Liver (tissue), 3 donors: ENCODE measurements at regions not wholly inside any gene's neighbourhood (a gene's known extent, or its start where the extent isn't known, plus 50 kb on each side); places are given as distances from the start of the nearest gene placed in this dataset.

Source experiments
- CTCF ChIP-seq: fragments of 150-350 bp; IDR thresholded peaks from 2 replicates; pipeline ENCODE4 v1.5.1; 2017; ENCODE audit warnings: improper control_type of control experiment, low read depth, low read length; ENCODE audit not compliant: missing input control
- EGR1 ChIP-seq, 2 donors: IDR thresholded peaks; 2 replicates each; pipeline ENCODE4 v1.6.1; 2016 to 2018; ENCODE audit warnings: antibody characterized with exemption in 2 of 2, low read depth in 2 of 2
- GABPA ChIP-seq, 2 donors: IDR thresholded peaks in 1 of 2; conservative IDR thresholded peaks in 1 of 2; 2 replicates each; pipeline ENCODE4 v1.6.1; 2016; ENCODE audit warnings: antibody characterized with exemption in 2 of 2, mild to moderate bottlenecking in 1 of 2, moderate library complexity in 1 of 2
- JUND ChIP-seq, 2 donors: IDR thresholded peaks; 2 replicates each; pipeline ENCODE4 v1.6.1; 2016; ENCODE audit warnings: antibody characterized with exemption in 2 of 2
- MAX ChIP-seq: IDR thresholded peaks from 2 replicates; pipeline ENCODE4 v1.6.1; 2016; ENCODE audit warnings: antibody characterized with exemption
- NR2F2 ChIP-seq: IDR thresholded peaks from 2 replicates; pipeline ENCODE4 v1.6.1; 2016; ENCODE audit warnings: antibody characterized with exemption
- RAD21 ChIP-seq, 2 donors: IDR thresholded peaks; 2 replicates each; pipeline ENCODE4 v1.6.1; 2016; ENCODE audit warnings: antibody characterized with exemption in 2 of 2, mild to moderate bottlenecking in 2 of 2
- REST ChIP-seq: IDR thresholded peaks from 2 replicates; pipeline ENCODE4 v1.6.1; 2016; ENCODE audit warnings: antibody characterized with exemption, mild to moderate bottlenecking
- RXRA ChIP-seq, 2 donors: IDR thresholded peaks; 2 replicates each; pipeline ENCODE4 v1.6.1; 2017 to 2018; ENCODE audit warnings: antibody characterized with exemption in 2 of 2, mild to moderate bottlenecking in 1 of 2
- SP1 ChIP-seq: IDR thresholded peaks from 2 replicates; pipeline ENCODE4 v1.6.1; 2018; ENCODE audit warnings: antibody characterized with exemption, mild to moderate bottlenecking
- TAF1 ChIP-seq: conservative IDR thresholded peaks from 2 replicates; pipeline ENCODE4 v1.6.1; 2016; ENCODE audit warnings: antibody characterized with exemption, mild to moderate bottlenecking
- donor health status: healthy.
- donor health status: healthy.

GRCh38 chr4:116215622-116216021 is 869.8 kb downstream of the TRAM1L1 start:
- TF ChIP-seq CTCF (no peak), RAD21 (IDR thresholded peaks at IDR 0.05) (no peak), REST (no peak), JUND (IDR thresholded peaks at IDR 0.05) (no peak), SP1 (no peak), MAX (no peak), RXRA (IDR thresholded peaks at IDR 0.05) (no peak), TAF1 (no peak), EGR1 (IDR thresholded peaks at IDR 0.05; ENCODE audit: low read depth in 2 of 2) (no peak), NR2F2 (no peak), GABPA (IDR thresholded peaks at IDR 0.05 in 1 of 2, conservative IDR thresholded peaks at IDR 0.05 in 1 of 2) (no peak)
